ENCODE measurements at regions not wholly inside any gene's neighbourhood (a gene's known extent, or its start where the extent isn't known, plus 50 kb on each side); places are given as distances from the start of the nearest gene placed in this dataset.

DNA sequence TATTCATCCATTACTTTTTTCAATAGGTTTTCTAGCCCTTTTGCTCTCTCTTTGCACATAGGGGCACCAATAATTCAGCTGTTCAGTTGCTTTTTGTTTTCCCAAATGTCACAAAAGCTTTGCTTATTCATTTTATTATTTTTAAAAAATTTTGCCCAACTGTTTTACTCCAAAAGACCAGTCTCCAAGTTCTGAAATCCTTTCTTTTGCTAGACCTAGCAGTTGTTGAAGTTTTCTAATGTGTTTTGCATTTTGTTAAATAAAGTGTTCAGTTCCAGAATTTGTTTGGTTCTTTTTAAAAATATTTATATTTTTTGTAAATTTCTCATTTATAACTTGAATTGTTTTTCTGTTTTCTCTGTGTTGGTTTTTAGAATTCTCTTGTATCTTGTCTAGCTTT, 1227.3 kb downstream of the ROBO2 start:
- in situ Hi-C loops (cut with HindIII; ENCODE audit: low pct_unique_long_range_greater_than_20kb, low sequenced_read_pairs), result no loop called here
- no peak for TF ChIP-seq JUND (IDR thresholded peaks at IDR 0.05; ENCODE audit: low read depth)
- DNase-seq (ENCODE audit: low read depth in 1 of 2, low spot score in 1 of 2), result no peak

DNA sequence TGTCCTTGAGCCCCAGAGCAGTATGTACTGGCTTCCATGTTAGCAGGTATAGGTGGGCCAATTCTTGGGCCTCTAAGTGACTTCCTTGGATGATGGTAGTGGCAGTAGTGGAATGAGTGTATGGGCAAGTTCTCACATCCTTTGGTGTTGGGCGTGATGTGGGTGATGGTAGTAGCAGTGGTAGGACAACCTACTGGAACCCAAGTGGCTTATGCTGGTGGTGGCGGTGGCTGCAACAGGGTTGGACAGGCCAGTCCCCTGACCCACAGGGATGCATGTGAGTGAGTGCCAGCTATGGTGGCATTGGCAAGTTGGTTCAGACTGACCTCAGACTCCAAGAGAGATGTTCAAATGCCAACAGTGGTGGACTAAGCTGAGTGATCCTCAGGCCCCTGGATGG, 1228.2 kb downstream of the ROBO2 start:
- in situ Hi-C loops (cut with HindIII; ENCODE audit: low pct_unique_long_range_greater_than_20kb, low sequenced_read_pairs), result no loop called here
- TF ChIP-seq JUND (IDR thresholded peaks at IDR 0.05; ENCODE audit: low read depth), result no peak
- no peak for DNase-seq (ENCODE audit: low read depth in 1 of 2, low spot score in 1 of 2)

DNA sequence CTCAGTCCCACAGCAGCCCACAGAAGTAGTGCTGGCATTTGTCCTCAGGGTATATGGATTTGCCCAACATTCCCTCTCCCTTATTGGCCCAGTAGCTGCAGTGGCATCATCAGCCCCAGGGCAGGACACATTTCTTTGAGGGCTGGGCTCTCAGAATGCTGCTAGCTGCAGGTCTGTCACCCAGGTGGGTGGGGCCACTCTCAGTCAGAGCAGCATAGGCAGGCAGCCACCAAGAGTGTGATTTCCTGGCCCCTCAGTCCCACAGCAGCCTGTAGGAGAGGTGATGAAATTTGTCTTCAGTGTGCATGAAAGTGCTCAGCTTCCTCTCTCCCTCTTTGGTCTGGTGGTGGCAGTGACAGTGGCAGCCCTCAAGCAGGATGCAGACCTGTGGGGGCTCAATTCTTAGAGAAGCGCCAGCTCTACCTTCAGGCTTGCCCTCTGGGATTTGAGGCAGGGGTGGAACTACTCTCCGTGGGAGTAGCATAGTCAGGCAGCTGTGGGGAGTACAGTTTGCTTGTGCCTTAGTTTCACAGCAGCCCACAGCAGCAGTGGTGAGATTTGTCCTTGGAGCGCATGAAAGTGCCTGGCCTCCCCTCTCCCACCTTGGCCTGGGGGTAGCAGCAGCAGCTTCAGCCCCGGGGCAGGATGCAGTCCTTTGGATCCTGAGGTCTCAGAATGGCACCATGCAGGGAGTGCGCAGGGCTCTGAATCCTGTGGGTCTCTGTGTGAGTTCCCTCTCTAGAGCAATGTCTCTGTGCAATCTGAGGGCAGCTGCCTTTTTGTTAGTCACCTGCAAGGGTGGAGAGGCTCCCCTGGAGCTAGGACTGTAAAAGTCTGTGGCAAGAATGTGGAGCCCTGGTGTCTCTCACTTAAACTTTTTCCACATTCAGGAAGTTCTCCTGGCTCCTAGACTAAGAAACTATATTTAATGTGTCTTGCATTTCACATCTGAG, 1229.1 kb downstream of the ROBO2 start:
- in situ Hi-C loops (cut with HindIII; ENCODE audit: low pct_unique_long_range_greater_than_20kb, low sequenced_read_pairs), result no loop called here
- DNase-seq (ENCODE audit: low read depth in 1 of 2, low spot score in 1 of 2), result peak in 1 of 2 experiments; percentile 49
- no peak for TF ChIP-seq JUND (IDR thresholded peaks at IDR 0.05; ENCODE audit: low read depth)

DNA sequence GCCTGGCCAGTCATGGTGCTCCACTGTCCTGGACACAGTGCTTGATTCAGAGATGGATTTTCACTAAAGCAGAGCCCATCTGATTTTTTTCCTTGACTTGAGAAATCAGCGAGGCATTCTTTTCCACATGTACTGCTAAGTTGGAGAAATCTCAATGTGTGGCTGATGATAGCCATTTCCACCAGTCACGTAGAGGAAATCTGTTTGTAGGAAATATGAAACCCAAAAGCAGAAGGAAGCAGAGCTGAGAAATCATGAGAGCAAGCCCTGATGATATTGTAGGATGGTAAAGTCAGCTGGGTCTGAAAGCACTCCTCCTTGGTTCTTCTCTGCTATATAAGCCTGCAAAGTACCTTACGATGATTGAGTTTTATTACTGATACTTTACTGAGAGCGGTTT, 1233.4 kb downstream of the ROBO2 start:
- in situ Hi-C loops (cut with HindIII; ENCODE audit: low pct_unique_long_range_greater_than_20kb, low sequenced_read_pairs), result no loop called here
- TF ChIP-seq JUND (IDR thresholded peaks at IDR 0.05; ENCODE audit: low read depth), result no peak
- DNase-seq (ENCODE audit: low read depth in 1 of 2, low spot score in 1 of 2), result no peak

DNA sequence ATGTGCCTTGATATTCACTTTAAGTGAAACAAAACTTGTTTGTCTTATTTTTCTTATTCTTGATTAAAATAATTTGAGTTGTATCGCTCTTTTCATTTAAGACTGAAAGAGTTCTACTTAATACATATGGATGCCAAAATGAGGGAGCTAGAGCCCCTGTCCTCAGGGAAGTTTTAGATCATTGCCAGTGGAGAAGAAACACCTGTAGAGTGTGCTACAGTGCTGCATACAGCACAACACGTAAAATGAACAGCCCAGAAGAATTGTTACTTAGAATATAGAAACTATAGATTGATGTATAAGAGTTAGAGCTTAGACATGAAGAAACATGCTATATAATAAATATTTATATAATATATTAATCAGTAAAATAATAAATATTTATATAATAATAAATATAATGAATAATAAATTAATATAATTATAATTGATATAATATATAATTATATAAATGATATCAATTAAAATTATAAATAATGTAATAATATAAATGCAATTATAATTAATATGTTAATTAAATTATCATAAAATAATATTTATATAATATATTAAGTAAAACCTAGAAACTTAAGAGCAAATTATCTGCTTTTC, 1234.7 kb downstream of the ROBO2 start:
- peak in 1 of 2 experiments; percentile 58 for DNase-seq (ENCODE audit: low read depth in 1 of 2, low spot score in 1 of 2)
- in situ Hi-C loops (cut with HindIII; ENCODE audit: low pct_unique_long_range_greater_than_20kb, low sequenced_read_pairs), result no loop called here
- no peak for TF ChIP-seq JUND (IDR thresholded peaks at IDR 0.05; ENCODE audit: low read depth)

DNA sequence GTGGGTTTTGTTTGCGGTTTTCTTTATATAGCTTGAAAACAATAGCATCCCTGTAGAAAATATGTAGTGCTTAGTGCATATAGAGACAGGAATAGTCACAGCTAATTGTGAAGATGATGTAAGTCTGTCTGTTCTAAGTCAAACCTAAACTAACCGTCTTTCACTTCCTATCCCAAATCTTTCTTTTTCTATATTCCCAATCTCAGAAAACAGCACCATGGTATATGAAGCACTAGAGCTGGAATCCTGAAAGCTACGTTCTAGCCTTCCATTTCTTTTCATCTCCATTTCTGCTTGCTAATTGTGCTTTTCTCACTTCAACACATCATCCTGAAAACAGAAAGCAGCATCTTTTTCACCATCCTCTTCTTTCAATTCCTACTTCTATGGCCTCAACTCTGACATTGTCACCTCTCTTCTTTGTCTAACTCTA, 1235.5 kb downstream of the ROBO2 start:
- no peak for TF ChIP-seq JUND (IDR thresholded peaks at IDR 0.05; ENCODE audit: low read depth)
- DNase-seq (ENCODE audit: low read depth in 1 of 2, low spot score in 1 of 2), result no peak
- in situ Hi-C loops (cut with HindIII; ENCODE audit: low pct_unique_long_range_greater_than_20kb, low sequenced_read_pairs), result no loop called here

DNA sequence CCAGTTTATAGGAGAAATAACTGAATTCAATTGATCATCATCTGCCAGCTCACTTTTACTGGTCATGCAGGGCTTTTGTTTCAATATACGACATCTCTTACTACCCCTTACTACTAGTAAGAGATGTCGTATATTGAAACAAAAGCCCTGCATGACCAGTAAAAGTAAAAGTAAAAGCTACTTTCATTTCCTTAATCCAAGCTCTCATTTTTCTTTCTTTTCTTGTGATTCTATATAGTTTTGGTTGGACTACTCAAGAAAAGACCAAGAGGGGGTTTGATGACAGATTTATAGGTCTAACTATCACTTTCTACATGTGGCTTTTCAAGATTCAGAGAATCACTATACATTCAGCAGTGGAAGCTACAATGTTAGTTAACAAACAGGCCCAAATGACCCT, 1237.3 kb downstream of the ROBO2 start:
- no peak for TF ChIP-seq JUND (IDR thresholded peaks at IDR 0.05; ENCODE audit: low read depth)
- in situ Hi-C loops (cut with HindIII; ENCODE audit: low pct_unique_long_range_greater_than_20kb, low sequenced_read_pairs), result no loop called here

DNA sequence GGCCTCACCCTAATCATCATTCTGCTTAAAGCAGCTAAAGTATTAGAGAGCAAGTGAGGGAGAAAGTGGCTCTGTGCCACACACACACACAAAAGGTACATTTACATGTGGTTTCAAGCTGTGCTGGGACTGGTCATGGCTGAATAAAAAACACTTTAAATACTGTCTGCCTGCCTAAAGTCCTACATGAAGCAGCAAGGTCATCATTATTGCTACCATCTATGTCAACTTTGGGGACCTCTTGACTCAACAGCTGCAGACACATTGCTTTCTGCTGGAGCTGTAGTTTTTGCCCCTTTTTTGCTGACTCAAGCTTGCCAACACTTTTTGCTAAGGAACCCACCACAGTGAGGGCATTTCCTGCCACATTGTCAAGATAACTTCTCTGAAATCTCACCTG, 1237.9 kb downstream of the ROBO2 start:
- TF ChIP-seq JUND (IDR thresholded peaks at IDR 0.05; ENCODE audit: low read depth), result no peak
- no peak for DNase-seq (ENCODE audit: low read depth in 1 of 2, low spot score in 1 of 2)
- in situ Hi-C loops (cut with HindIII; ENCODE audit: low pct_unique_long_range_greater_than_20kb, low sequenced_read_pairs), result no loop called here

More for the DNA sequence above, 1237.3 kb downstream of the ROBO2 start:
- no peak for DNase-seq (ENCODE audit: low read depth in 1 of 2, low spot score in 1 of 2)

DNA sequence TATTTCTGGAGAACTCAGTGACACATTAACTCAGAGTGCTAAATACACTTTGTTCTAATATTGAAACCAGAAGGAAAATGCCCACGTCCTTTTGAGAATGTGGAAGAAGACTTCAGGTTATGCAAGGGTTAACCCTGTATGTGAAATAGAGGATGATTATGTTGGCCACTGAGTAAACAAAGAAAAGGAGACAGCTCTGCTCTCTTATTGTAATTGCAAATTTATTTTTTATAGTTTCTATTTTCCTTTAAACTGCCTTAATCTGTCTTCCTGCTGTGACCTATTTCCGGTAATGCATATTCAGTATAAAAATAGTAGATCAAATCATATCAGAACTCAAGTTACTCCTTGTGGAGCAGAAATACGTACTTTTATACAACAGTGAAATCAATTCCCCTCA, 1239.2 kb downstream of the ROBO2 start:
- in situ Hi-C loops (cut with HindIII; ENCODE audit: low pct_unique_long_range_greater_than_20kb, low sequenced_read_pairs), result no loop called here
- TF ChIP-seq JUND (IDR thresholded peaks at IDR 0.05; ENCODE audit: low read depth), result no peak

DNA sequence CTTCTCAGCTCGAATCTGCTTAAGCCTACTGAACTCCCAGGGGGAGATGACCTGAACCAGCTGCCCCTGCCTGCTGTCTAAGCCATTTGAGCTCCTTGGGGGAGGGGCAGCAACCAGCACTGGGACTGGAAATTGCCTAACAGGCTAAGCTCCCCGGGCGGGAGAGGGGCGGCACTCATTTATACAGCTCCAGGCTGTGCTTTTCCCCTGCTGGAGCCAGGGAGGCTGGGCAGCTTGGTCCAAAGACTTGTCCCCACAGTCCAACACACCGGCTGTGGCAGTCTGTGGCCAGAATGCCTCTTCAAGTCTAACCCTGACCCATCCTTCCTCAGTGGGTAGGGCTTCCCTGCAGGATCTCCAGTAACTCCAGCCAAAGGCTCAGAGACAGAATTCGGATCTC, 1241.5 kb downstream of the ROBO2 start:
- no peak for TF ChIP-seq JUND (IDR thresholded peaks at IDR 0.05; ENCODE audit: low read depth)
- no peak for DNase-seq (ENCODE audit: low read depth in 1 of 2, low spot score in 1 of 2)
- in situ Hi-C loops (cut with HindIII; ENCODE audit: low pct_unique_long_range_greater_than_20kb, low sequenced_read_pairs), result no loop called here

More for the DNA sequence above, 1239.2 kb downstream of the ROBO2 start:
- no peak for DNase-seq (ENCODE audit: low read depth in 1 of 2, low spot score in 1 of 2)

DNA sequence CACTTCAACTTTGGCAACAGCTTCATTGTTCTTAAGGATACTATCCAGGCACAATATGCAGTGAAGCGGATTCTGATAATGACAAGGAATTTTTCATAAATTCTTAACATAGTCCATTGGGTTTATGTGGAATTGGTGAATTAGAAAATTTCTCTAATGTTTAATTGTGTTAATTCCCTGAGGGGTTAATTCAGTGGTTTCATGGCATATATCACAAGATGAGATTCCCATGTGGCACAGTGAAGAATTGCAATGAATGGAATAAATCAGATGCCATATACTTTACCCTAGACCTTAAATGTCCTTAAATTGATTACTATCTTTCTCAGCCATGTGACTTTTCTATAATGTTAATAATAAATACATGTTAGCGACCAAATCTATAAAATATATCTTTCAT, 1244.1 kb downstream of the ROBO2 start:
- no peak for TF ChIP-seq JUND (IDR thresholded peaks at IDR 0.05; ENCODE audit: low read depth)
- no peak for DNase-seq (ENCODE audit: low read depth in 1 of 2, low spot score in 1 of 2)
- in situ Hi-C loops (cut with HindIII; ENCODE audit: low pct_unique_long_range_greater_than_20kb, low sequenced_read_pairs), result no loop called here

DNA sequence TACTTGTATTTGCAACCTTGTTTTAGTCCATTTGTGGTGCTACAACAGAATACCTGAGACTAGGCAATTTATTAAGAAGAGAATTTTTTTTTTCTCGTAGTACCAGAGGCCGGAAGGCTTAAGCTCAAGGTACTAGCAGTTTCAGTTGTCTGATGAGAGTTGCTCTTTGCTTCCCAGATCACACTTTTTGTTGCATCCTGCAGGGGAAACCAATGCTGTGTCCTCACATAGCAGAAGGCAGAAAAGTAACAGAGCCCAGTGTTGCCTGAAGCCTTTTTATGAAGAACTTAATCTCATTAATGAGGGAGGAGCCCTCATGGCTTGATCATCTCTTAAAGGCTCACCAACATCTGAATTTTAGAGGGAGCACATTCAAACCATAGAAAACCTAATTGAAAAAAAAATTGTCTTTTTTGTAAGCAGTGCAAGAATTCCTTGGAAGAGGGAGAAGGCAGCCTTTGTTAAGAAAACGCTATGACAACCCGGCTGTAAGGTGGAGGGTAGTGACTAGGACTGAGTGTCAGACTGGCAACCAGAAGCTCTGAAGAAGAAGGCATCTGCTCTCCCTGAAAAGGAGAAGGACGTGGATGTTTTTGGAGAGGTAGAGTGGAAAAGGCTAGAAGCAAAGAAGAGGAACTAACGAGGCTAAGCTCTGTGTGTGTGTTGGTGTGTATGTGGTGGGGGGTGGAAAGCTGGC, 1245.3 kb downstream of the ROBO2 start:
- DNase-seq (ENCODE audit: low read depth in 1 of 2, low spot score in 1 of 2), result no peak
- in situ Hi-C loops (cut with HindIII; ENCODE audit: low pct_unique_long_range_greater_than_20kb, low sequenced_read_pairs), result no loop called here
- TF ChIP-seq JUND (IDR thresholded peaks at IDR 0.05; ENCODE audit: low read depth), result no peak

DNA sequence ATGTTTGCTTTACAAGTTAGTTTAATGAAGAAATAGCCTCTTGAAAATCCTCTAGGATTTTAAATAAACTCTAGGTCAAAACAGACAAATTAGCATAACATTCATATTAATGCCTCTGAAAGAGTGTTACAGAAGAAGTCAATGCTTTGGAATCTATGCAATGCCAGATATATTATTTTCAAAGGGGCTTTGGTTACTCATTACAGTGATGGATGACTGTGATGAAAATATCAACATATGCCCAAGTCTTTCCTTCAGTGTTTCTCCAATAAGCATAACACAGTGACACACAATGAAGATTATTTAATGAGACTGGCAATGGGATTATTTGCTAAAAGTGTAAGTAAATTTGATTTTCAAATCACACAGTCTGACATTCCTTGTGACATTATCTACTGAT, 1247.2 kb downstream of the ROBO2 start:
- in situ Hi-C loops (cut with HindIII; ENCODE audit: low pct_unique_long_range_greater_than_20kb, low sequenced_read_pairs), result no loop called here
- DNase-seq (ENCODE audit: low read depth in 1 of 2, low spot score in 1 of 2), result no peak
- TF ChIP-seq JUND (IDR thresholded peaks at IDR 0.05; ENCODE audit: low read depth), result no peak
